ENCODE measurements at regions not wholly inside any gene's neighbourhood (a gene's known extent, or its start where the extent isn't known, plus 50 kb on each side); places are given as distances from the start of the nearest gene placed in this dataset.

DNA sequence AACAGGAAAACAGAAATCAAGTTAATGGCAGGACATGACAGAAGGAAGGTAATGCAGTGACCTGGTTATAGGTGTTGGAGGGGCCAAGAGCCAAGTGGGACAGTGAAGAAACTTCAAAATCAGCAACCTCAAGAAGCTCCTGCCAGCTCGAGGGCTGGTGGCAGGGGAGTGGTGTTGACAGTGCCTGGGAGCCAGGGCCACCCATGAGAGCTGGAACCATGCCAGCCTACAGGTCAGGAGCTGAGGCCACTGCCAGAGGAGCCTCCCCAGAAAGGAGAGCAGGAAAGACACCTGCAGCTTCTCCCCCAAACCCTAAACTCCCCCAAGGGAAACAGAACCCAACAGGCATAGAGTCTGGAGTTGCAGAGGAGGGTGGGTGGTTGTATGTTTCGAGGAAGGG, 262.1 kb downstream of the LRFN2 start:
- TF ChIP-seq, protein P1, sequence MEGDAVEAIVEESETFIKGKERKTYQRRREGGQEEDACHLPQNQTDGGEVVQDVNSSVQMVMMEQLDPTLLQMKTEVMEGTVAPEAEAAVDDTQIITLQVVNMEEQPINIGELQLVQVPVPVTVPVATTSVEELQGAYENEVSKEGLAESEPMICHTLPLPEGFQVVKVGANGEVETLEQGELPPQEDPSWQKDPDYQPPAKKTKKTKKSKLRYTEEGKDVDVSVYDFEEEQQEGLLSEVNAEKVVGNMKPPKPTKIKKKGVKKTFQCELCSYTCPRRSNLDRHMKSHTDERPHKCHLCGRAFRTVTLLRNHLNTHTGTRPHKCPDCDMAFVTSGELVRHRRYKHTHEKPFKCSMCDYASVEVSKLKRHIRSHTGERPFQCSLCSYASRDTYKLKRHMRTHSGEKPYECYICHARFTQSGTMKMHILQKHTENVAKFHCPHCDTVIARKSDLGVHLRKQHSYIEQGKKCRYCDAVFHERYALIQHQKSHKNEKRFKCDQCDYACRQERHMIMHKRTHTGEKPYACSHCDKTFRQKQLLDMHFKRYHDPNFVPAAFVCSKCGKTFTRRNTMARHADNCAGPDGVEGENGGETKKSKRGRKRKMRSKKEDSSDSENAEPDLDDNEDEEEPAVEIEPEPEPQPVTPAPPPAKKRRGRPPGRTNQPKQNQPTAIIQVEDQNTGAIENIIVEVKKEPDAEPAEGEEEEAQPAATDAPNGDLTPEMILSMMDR (IDR thresholded peaks at IDR 0.05; ENCODE audit: insufficient read depth, low read depth, low read length) = no peak
- H3K4me3 ChIP-seq (ENCODE audit: low read depth, low read length) = no peak overlapping the region
- no peak for DNase-seq (ENCODE audit: low read depth)

DNA sequence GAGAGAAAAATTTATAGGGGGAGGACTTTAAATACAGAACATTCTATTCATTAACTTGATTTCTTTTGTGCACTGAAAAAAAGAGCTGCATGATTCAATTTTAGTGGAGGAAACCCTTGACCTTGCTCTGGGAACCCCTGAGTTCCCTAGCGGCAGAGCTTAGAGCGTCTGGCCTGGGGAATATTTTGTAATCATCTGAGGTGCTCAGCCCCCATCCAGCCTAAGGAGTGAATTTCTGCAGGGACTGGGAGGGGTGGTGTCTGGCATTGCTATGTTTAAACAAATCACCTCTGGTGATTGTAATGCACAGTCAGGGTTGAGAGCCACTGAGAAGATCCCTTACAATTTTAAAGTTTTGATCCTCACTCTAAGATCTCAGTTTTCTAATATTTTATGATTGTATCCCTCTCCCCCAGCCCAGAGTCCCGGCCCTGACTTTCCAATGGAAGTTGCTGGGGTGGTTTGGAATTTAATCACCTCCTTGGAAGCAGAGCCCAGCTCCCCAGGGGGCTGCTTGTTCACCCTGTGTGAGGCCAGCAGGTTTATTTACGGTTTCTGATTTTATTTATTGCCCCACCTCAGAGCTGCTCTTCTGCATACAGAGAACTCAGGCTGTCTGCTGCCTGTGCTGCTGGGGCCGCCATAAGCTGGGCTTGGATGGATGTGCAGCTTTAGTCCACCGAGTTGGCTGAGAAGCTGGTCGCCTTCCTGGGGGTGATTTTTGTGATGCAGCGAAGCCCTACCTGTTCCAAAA, 263.1 kb downstream of the LRFN2 start:
- no peak for DNase-seq (ENCODE audit: low read depth)
- TF ChIP-seq, protein P1 (IDR thresholded peaks at IDR 0.05; ENCODE audit: insufficient read depth, low read depth, low read length) = no peak
- H3K4me3 ChIP-seq (ENCODE audit: low read depth, low read length) = no peak overlapping the region

DNA sequence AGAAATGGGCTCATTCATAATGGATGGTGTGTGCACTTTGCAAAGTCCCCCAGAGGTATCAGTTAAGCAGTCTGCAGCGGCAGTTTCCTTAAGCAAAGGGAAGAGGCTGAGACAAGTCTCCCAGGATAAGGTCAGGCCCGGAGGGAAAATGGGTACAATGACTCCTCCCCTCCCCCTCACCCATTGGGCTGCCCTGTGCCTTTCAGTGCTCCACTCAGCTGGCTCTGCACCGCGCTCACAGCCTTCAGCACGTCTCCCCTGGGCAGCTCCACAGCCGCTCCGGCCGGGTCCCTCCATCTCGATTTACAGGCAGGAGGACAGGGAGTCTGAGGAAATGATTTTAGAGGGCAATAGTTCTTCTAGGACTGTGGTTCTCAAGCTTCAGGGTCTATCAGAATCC, 264.8 kb downstream of the LRFN2 start:
- DNase-seq (ENCODE audit: low read depth) = no peak
- no peak overlapping the region for H3K4me3 ChIP-seq (ENCODE audit: low read depth, low read length)
- TF ChIP-seq, protein P1 (IDR thresholded peaks at IDR 0.05; ENCODE audit: insufficient read depth, low read depth, low read length) = no peak

DNA sequence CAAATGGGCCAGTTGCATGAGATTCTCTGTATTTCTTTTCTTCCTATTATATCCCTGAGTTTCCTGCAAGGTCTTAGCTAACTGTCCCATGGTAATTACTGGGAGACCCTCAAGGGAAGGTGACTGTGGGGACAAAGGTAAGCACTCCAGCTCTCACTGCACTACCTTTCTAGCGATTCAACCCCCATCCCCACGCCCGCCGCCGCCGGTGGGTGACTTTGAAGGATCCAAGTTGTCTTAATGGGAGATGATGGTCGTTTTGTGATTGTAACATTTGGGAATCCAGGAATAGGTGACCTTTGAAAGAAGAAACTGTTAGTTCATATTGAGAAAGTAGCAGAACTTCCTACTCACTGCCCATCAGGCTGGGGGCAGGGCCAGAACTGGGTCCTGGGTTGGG, 265.5 kb downstream of the LRFN2 start:
- DNase-seq (ENCODE audit: low read depth) = no peak
- TF ChIP-seq, protein P1 (IDR thresholded peaks at IDR 0.05; ENCODE audit: insufficient read depth, low read depth, low read length) = no peak
- H3K4me3 ChIP-seq (ENCODE audit: low read depth, low read length) = no peak overlapping the region

DNA sequence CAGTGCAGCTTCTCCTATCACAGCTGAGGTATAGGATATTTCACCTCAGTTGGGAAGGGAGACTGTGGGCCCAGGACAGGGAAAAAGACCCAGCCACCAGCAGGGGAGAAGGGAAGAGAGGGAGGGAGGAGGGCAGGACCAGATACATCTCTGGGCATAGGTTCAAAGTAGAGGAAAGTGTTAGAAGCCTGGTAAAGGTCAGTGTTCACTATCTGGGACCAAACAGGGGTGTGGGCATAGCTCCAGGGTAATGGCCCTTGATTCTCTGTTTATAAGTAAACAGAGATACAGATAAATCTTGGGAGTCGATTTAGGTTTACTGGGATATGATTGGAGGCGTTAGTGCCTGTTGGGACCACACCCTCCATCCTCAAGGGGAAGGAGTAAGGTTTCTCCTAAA, 266.2 kb downstream of the LRFN2 start:
- H3K4me3 ChIP-seq (ENCODE audit: low read depth, low read length) = no peak overlapping the region
- DNase-seq (ENCODE audit: low read depth) = no peak
- TF ChIP-seq, protein P1 (IDR thresholded peaks at IDR 0.05; ENCODE audit: insufficient read depth, low read depth, low read length) = no peak

DNA sequence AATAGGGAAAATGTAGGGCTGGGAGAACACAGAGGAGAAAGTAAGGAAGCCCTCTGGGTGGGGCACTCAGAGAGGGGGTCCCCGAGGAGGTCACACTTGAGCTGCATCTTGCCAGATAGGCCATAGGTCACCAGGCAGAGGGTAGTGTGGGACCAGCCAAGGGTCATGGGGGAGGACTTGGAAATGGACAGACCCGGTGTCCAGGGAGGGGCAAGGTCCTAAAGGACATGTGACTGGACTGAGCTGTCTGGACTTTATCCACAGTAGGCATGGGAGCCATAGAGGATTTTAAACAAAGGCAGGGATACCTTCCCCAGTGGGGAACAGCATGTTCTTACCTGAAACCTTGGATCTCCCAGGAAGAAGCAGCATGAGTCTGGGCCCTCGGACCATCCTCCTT, 266.7 kb downstream of the LRFN2 start:
- DNase-seq (ENCODE audit: low read depth) = no peak
- TF ChIP-seq, protein P1 (IDR thresholded peaks at IDR 0.05; ENCODE audit: insufficient read depth, low read depth, low read length) = no peak
- no peak overlapping the region for H3K4me3 ChIP-seq (ENCODE audit: low read depth, low read length)

DNA sequence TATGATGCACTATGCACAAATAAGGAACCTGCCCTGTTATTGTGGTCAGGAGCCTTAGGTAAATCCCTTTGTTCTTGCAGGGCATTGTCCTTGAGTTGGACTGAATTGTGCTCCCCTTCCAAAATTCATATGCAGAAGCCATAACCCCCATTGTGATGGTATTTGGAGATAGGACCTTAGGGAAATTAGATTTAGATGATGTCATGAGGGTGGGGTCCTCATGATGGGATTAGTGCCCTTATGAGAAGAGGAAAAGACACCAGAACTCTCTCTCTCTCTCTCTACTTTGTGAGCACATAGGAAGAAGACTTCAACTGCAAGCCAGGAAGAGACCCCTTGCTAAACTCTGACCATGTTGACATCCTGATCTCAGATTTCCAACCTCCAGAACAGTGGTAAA, 268.0 kb downstream of the LRFN2 start:
- DNase-seq (ENCODE audit: low read depth) = no peak

More for the DNA sequence above, 268.0 kb downstream of the LRFN2 start:
- TF ChIP-seq, protein P1 (IDR thresholded peaks at IDR 0.05; ENCODE audit: insufficient read depth, low read depth, low read length) = no peak
- no peak overlapping the region for H3K4me3 ChIP-seq (ENCODE audit: low read depth, low read length)
